Right atrium auricular region (tissue), 2 donors: ENCODE measurements at regions not wholly inside any gene's neighbourhood (a gene's known extent, or its start where the extent isn't known, plus 50 kb on each side); places are given as distances from the start of the nearest gene placed in this dataset.
"Not testable (repeated sequence)": the region's sequence is repeated elsewhere in the genome, so short reads cannot be mapped to it uniquely, and the experiment has no call there.

Experiments used
- DNase-seq: peaks from one replicate; pipeline ENCODE4 v3.0.0-alpha.2; 2019; ENCODE audit warnings: low spot score
- H3K27ac ChIP-seq, 2 donors: fragments of 200-600 bp; sonication (generic); 1 replicate in 1 of 2; 2 replicates in 1 of 2; pipeline ENCODE4 v1.5.1; 2016 to 2019
- H3K27me3 ChIP-seq, 2 donors: fragments of 200-600 bp; sonication (generic); one replicate each; pipeline versions ENCODE4 v1.5.1 to v1.6.0; 2017 to 2019
- H3K36me3 ChIP-seq: fragments of 200-600 bp; sonication (generic); one replicate; pipeline ENCODE4 v1.5.1; 2016
- H3K4me1 ChIP-seq, 2 donors: fragments of 200-600 bp; sonication (generic); one replicate each; pipeline versions ENCODE4 v1.5.1 to v1.6.0; 2017 to 2019
- H3K4me3 ChIP-seq, 2 donors: fragments of 200-600 bp; sonication (generic); 1 replicate in 1 of 2; 2 replicates in 1 of 2; pipeline ENCODE4 v1.5.1; 2017 to 2019; ENCODE audit warnings: mild to moderate bottlenecking in 1 of 2, moderate library complexity in 1 of 2
- H3K9me3 ChIP-seq, 2 donors: fragments of 200-600 bp; sonication (generic); one replicate each; pipeline ENCODE4 v1.5.1; 2019
- TF ChIP-seq, protein P1 (sequence below), 2 donors: fragments of 200-600 bp; sonication (generic); IDR thresholded peaks; one replicate each; pipeline ENCODE4 v1.5.1; 2019; ENCODE audit warnings: antibody characterized with exemption in 2 of 2

- Histone ChIP-seq H3K4me3 (no peak overlapping the region), H3K36me3 (no peaks in the 10 kb centered on the region), H3K4me1 (peaks cover 0 to 36% of the 10 kb centered on the region in 2 donors), H3K27ac (no peak overlapping the region), H3K9me3 (no peaks in the 10 kb centered on the region), H3K27me3 (no peaks in the 10 kb centered on the region)
- DNase-seq: no peak
- TF ChIP-seq, protein P1, sequence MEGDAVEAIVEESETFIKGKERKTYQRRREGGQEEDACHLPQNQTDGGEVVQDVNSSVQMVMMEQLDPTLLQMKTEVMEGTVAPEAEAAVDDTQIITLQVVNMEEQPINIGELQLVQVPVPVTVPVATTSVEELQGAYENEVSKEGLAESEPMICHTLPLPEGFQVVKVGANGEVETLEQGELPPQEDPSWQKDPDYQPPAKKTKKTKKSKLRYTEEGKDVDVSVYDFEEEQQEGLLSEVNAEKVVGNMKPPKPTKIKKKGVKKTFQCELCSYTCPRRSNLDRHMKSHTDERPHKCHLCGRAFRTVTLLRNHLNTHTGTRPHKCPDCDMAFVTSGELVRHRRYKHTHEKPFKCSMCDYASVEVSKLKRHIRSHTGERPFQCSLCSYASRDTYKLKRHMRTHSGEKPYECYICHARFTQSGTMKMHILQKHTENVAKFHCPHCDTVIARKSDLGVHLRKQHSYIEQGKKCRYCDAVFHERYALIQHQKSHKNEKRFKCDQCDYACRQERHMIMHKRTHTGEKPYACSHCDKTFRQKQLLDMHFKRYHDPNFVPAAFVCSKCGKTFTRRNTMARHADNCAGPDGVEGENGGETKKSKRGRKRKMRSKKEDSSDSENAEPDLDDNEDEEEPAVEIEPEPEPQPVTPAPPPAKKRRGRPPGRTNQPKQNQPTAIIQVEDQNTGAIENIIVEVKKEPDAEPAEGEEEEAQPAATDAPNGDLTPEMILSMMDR (IDR thresholded peaks at IDR 0.05): no peak
These were observed 120.9 kb upstream of the PPP2R5A start for GRCh38 chr1:212164095-212164872.

- H3K27me3 ChIP-seq: no peaks in the 10 kb centered on the region
- no peak overlapping the region for H3K4me3 ChIP-seq
- TF ChIP-seq, protein P1 (IDR thresholded peaks at IDR 0.05): no peak
- no peaks in the 10 kb centered on the region for H3K36me3 ChIP-seq
- no peak for DNase-seq
- peak overlapping the region; percentile 16 to 57 for H3K27ac ChIP-seq
- H3K9me3 ChIP-seq: no peaks in the 10 kb centered on the region
- peaks cover 0 to 30% of the 10 kb centered on the region in 2 donors for H3K4me1 ChIP-seq
These were observed 119.0 kb upstream of the PPP2R5A start for GRCh38 chr1:212166244-212166643.

DNA sequence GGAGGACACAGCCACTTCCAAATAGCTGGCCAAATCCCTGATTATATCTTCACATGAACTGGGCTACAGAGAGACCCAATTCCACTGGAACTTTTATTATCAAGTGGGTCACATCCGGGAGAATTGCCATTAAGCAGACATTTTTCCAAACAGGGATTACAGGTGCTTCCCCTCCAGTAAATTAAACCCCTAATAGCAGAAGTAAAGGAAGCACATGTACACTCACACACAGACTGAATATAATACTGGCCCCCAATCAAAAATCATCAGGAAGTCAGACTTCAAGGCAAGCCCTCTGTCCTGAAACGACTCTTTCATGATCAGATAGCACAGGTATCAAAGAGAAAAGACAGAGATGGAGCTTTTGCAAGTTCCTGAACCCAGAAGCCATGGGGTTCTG lies 118.6 kb upstream of the PPP2R5A start:
- DNase-seq: no peak
- Histone ChIP-seq H3K27ac (peak overlapping the region; percentile 16 to 57), H3K4me1 (peaks cover 0 to 26% of the 10 kb centered on the region in 2 donors), H3K4me3 (no peak overlapping the region), H3K36me3 (no peaks in the 10 kb centered on the region), H3K27me3 (no peaks in the 10 kb centered on the region), H3K9me3 (no peaks in the 10 kb centered on the region)
- TF ChIP-seq, protein P1 (IDR thresholded peaks at IDR 0.05): no peak

- Histone ChIP-seq H3K27ac (peak overlapping the region; percentile 16 to 57), H3K4me3 (no peak overlapping the region), H3K36me3 (no peaks in the 10 kb centered on the region), H3K4me1 (peaks cover 0 to 21% of the 10 kb centered on the region in 2 donors), H3K9me3 (no peaks in the 10 kb centered on the region), H3K27me3 (no peaks in the 10 kb centered on the region)
- TF ChIP-seq, protein P1 (IDR thresholded peaks at IDR 0.05): no peak
- no peak for DNase-seq
These were observed 118.1 kb upstream of the PPP2R5A start for GRCh38 chr1:212167098-212167497.

DNA sequence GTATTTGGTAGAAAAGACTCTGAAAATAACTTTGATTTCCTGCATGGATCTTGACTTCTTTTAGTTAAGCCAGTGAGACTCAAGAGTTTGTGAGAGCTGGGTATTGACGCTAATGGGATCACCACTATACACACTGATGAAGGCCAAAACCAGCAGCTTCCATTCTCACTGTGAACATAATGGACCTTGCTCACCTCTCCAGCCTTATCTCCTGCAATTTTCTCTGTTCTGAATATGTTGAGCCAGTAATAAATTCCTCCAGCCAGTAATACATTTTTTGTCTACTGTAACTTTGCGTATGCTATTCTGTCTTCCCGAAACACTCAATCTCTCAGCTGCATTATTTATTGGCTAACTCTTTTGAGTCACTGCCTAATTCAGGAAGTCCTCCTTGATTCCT lies 111.6 kb upstream of the PPP2R5A start:
- no peak for DNase-seq
- Histone ChIP-seq H3K27ac (no peak overlapping the region), H3K27me3 (no peaks in the 10 kb centered on the region), H3K4me1 (no peaks in the 10 kb centered on the region), H3K9me3 (no peaks in the 10 kb centered on the region), H3K4me3 (no peak overlapping the region), H3K36me3 (no peaks in the 10 kb centered on the region)
- TF ChIP-seq, protein P1 (IDR thresholded peaks at IDR 0.05): no peak

- H3K9me3 ChIP-seq, H3K4me1 ChIP-seq, H3K27me3 ChIP-seq, H3K36me3 ChIP-seq, H3K27ac ChIP-seq, DNase-seq, H3K4me3 ChIP-seq: not testable (repeated sequence)
These were observed 110.9 kb upstream of the PPP2R5A start for GRCh38 chr1:212174295-212174694.
